Right hindlimb (tissue), 1 donor: ENCODE measurements at regions not wholly inside any gene's neighbourhood (a gene's known extent, or its start where the extent isn't known, plus 50 kb on each side); places are given as distances from the start of the nearest gene placed in this dataset.

Experiments
- DNase-seq: peaks from one replicate; pipeline ENCODE4 v3.0.0-alpha.2; 2018

DNA sequence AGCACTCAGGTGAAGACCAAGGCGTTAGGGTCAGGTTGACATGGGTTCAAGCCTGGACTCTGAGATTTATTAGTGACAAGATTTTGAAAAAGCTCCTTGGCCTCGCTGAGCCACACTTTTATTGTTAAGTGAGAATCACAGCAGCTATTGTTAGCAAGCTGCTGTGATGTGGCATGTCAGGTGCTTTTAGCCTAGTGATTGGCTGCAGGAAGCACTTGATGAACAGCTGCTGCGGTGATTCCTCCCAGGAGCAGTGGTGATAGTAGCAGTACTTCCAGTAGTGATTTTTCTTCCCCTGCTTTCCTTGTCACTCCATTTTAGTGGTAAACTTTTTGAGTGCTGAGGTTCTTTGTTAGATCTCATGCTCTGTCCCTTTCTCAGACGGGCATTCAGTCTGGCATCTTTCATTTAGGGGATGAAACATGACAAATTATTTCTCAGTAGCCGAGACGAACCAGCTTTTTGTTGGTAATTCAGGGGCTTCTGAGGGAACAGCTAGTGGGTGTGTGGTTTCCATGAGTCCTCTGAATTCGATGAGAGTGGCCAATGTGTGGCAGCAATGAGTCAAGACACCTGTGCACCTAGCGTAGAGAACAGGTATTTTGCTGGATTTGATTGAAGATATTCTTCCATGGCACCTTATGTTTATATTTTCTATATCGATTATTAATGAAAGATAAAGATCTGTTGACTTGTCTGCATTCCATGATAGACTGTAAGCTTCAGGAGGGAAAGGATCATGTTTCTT lies 696.7 kb downstream of the DHX35 start:
- no peak for DNase-seq

DNA sequence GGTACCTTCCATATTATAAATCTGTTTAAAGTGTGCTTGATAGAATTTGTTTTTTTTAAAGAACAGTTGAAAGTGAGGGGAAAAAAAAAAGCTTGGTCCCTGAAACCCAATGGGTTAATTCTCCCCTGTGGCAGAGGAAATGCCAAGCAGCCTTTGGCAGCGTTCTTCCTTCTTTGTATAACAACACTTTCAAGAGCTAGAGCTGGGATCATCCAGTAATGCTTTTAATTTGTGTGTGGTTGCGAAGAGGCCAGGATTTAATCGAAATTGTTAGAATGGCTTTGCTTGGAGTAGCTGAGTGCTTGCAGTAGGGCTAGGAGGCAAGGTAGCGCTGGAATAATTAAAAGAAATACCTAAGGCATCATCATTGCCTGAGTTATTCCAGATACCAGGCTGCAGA lies 692.0 kb downstream of the DHX35 start:
- no peak for DNase-seq

DNA sequence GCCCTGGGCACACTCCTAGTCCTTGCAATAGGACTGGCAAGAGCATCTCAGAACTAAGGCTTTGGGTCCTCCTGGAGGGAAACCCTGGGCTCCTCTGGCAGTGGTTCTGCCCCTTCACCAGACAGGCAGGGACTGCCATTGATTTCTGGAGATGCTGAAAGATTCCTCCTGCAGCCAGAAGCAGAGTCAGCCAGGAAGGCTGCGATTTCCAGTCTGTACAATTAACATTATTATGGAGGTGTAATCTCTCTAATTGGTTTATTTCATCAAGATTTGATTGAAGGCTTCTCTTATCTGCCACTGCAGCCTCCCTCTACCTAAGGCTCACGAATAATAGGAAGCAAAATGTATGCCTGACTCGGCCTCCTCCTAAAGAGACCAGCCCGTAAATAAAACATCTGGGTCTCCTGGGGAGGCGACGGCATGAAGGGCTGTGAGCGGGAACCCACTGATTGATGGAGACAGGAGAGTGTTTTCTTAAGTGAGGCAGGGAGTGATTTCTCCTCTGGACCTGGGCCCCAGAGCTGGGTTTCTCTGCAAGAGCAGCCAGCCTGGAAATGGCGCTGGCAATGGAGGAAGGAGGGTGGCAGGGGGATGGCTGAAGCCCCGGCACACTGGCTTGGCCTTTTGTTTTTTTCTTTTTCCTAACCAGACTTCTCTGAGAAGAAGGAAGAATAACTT lies 689.6 kb downstream of the DHX35 start:
- no peak for DNase-seq

- no peak for DNase-seq
These were observed 684.8 kb downstream of the DHX35 start for GRCh38 chr20:39646874-39647413.

DNA sequence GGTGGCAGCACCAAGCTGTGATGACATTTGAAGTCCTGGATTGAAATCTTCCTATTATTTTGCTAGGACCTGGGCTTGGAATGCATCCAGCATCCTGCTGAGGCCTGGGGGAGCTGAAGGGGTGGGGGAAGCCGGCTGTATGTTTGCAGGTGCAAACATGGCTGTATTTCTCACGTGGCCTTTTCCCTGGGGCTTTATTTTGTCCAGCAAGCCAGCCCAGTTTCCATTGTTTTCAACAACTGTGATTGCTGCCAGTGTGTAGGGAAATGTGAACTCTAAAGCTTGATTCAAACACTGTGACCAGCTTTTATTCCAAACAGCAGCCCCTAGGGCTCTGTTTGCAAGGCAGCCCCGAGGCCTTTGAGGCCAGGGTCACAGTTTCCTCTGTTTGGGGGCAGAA lies 683.0 kb downstream of the DHX35 start:
- peak; percentile 48 for DNase-seq

- DNase-seq, result no peak
These were observed 681.1 kb downstream of the DHX35 start for GRCh38 chr20:39643292-39643691.

- no peak for DNase-seq
These were observed 679.3 kb downstream of the DHX35 start for GRCh38 chr20:39641423-39641822.

GRCh38 chr20:39640147-39640546 lies 678.0 kb downstream of the DHX35 start:
- no peak for DNase-seq

GRCh38 chr20:39638731-39639130 lies 676.6 kb downstream of the DHX35 start:
- peak; percentile 31 for DNase-seq

DNA sequence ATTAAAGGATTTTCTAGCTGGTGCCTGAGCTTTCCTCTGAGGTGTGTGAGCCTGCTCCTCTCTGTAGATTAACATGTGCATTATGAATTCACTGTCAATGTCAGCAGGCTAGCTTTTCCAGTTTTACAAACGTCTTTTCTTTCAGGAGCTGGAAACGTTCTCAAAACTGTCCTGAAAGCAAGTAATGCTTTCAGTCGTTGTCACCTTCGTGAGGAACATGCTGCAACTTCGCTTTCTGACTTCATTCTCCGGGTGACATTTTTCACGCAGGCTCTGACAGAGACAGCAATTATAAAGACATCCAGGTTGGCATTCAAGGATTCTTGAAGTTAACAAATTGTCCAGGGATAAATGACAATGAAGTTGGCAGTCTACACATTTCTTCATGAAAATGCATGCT lies 671.5 kb downstream of the DHX35 start:
- no peak for DNase-seq

GRCh38 chr20:39632757-39633156 lies 670.6 kb downstream of the DHX35 start:
- DNase-seq, result no peak

DNA sequence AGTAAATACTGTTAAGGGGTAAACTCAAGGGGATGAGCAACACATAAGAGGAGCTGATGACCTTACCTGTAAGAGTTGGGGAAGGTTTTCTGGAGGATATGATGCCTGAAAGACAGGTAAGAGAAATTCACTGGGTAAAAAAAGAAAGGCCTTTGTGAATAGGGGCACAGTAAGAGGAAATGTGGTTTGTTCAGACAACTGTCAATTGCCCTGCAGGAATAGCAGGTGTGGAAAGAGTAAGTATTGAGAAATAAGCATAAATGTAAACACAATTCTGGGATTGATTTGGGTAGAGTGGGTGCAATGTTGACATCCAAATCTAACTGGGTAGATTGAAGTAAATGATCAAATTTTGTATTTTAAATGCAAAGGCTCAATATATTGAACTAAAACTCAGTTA lies 670.0 kb downstream of the DHX35 start:
- DNase-seq, result no peak

- no peak for DNase-seq
These were observed 669.4 kb downstream of the DHX35 start for GRCh38 chr20:39631557-39631956.

DNA sequence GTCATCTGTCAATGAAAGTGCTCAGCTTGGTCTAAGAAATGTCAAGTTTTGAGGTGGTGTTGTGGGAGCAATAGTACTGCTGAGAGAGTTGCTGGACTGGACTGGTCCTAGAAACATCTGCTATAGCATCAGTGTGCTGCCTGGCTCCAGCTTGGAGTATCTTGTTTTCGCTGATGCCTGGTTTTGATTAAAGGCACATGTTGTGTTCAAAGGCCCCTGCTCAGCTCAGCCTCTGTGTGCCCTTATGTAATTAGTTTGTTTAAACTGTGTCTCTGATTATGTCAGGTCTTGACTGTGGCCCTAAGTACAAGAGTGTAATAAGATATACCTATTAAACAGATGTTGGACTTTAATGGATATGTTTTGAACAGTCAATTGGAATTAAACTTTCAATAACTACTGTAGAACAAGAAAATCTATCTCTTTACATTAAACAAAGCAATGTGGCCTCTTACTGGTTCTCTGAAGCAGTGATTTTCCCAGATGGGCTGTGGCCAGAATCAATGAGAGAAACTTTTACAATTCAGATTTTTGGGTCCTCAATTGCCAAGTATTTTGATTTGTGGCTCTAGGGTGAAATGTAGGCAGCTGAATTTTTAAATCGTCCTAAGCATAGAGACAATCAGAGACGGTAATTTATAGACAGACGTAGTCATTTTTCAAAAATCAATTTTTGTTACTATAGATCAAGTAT lies 668.2 kb downstream of the DHX35 start:
- peak; percentile 39 for DNase-seq

DNA sequence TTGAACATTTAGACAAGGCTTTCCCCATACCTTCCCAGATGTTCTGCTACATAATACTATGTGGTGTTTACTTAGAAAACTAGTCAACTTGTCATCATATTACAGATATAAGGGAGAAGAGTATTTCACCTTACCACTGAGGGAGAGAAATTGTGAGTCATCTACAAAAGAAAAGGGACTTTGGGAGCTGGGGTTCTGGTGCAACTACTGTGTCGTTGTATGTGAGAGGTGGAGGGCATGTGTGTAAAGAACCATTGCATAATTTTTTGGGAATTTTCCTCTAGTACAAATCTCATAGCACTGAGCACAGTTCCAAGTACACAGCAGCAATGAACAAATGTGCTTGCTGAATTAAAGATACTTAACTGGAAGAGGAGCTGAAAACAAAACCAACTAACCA lies 665.6 kb downstream of the DHX35 start:
- DNase-seq, result no peak

DNA sequence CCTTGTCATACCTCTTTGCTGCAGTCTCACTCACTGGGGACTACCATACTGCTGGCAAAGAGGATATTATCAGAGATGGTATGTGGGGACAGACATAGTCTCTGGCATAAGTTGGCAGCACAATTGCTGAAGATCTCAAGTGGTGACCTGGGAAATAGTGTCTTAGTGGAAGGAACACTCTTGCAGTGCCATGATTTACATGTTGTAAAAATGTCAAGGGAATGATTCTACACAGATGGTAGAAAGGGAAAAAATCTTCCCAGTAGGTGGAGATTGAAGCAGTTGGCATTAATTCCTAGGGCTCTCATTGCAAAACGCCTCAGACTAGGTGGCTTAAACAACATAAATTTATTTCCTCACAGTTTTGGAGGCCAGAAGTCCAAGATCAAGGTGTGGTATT lies 662.2 kb downstream of the DHX35 start:
- no peak for DNase-seq

DNA sequence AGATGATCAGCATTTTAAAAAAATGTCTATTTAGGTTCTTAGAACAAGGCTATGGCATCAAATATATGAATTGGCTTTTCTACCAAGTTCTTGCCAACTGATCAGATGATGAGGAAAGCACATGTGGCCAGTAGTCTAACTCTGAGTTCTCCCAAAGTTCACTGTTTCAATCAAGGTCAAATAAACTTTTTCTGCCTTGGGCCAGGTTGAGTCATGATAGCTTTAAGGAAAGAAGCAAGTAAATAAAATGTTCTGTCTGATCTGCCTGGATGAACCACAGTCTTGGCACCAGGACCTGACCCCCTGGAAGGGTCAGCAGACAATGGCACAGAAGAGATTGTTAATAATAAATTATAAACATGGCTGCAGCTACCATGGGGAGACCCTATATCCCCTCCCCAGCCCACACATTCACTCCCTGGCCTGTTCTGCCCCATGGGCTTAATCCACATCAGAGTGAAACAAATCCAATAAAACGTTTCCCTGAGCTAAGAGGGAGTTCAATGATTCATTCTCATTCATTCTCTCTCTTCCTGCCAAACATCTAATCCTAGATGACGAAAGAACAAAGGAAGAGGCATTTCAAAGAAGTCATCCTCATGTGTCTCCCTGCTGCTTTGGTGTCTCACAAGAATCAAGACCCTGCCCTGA lies 661.6 kb downstream of the DHX35 start:
- no peak for DNase-seq

DNA sequence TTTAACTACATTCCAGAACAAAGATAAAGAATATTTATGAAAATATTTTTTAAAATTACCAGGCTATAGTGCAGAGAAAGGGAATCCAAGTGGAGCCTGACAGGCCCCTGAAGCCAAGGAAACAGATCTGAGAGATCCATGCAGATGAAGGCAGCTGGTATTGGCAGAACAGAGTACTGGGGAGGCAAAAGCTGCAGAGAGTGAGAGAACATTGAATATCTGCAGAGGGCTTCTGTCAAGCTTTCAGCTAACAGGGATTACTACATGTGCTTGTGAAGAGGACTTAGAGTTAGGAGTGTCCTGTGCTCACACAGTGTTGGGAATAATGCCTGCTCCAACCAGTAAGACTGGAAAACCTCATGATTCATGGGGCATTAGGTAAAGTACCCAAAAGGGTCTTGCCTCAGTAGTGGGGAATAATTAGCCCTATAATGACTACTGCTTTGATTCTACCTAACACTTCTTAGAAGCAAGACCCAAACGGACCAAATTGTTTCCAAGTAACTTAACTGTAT lies 657.2 kb downstream of the DHX35 start:
- no peak for DNase-seq

DNA sequence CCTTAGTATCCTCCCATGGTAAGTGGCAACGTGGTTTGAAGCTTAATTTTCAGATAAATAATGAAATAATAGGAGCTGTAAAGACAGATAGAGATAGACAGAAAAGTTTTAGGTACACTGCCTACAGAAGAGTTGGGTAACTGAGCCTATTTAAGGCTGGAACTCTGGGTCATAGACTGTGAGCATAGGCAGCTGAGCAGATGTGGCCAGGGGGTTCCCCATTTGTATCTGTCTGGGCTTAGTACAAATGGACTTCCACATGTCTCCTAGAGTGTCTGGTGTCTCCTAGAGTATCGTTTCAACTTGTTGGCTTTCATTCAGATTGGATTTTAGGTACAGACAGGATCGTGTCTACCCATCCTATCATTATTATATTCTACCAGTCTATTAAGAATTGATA lies 649.8 kb downstream of the DHX35 start:
- no peak for DNase-seq

- DNase-seq, result no peak
These were observed 645.0 kb downstream of the DHX35 start for GRCh38 chr20:39607141-39607540.

DNA sequence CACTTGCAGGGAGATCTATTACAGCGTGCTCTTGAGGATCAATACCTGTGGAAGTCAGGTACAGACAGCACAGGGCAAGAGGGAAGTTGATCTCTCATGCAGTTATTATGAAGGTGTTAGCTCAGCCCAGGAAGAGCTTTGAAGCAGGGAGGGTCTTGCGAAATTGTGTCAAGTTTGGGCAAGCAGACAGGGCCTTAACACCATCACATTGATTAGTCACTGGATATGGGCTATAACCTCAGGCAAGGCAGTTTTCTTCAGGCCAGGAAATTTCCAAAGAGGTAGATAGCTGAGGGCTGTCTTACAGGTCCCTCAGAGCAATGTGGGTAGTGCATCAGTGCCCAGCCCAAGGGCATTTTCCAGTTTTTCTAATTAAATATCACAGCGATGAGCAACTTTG lies 643.8 kb downstream of the DHX35 start:
- DNase-seq, result no peak

GRCh38 chr20:39605361-39605760 lies 643.2 kb downstream of the DHX35 start:
- no peak for DNase-seq

DNA sequence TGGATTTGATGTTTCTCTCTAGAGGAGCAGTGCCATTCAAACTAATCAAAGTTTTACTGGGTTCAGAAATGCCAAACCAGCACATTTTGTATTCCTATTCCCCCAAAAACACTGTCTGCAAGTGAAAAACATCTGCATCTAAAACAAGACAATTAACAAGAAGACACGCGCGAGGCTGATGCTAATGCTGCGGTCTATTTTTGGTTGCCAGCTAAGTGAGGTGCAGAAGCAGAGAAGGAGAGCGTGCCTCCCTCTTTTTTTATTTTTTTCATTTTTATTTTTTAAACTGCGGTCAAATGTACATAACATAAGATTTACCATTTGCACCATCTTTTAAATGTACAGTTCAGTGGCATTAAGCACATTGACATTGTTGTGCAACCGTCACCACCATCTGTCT lies 641.1 kb downstream of the DHX35 start:
- DNase-seq, result no peak
